ENCODE measurements at regions not wholly inside any gene's neighbourhood (a gene's known extent, or its start where the extent isn't known, plus 50 kb on each side); places are given as distances from the start of the nearest gene placed in this dataset.

DNA sequence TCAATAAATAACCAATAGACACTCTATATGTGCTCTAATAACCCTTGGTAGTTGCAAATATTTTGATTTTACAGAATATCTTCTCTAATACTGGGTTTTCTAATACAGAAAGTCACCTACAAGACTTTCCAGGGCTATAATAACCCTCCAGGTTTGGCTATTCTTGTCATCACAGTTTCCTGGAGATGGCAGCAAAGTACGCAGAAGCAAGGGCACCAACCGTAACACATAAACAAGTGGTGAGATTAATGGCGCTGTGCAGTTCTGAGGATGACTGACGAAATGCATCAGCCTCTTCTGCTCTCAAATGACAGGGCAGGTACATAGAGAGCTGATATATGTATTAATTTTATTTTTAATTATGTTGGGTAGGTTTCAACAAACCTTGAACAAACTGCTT lies 122.4 kb downstream of the C4orf33 start:
- TF ChIP-seq HCFC1 (IDR thresholded peaks at IDR 0.05; ENCODE audit: low read depth, low read length) (no peak), ZBTB7A (IDR thresholded peaks at IDR 0.05; ENCODE audit: borderline replicate concordance, control insufficient read depth, low read depth, low read length) (no peak), GABPA (tag; conservative IDR thresholded peaks at IDR 0.05; ENCODE audit: low read depth) (no peak), NR4A1 (CRISPR knock-in tag; IDR thresholded peaks at IDR 0.05) (no peak), NR4A1 (tag; IDR thresholded peaks at IDR 0.05) (no peak), SMAD1 (IDR thresholded peaks at IDR 0.05; ENCODE audit: low read depth, low read length, partially characterized antibody) (no peak), ZEB2 (IDR thresholded peaks at IDR 0.05) (no peak), MYC (IDR thresholded peaks at IDR 0.05; ENCODE audit: low read depth, low read length) (no peak), MYC (CRISPR knock-in tag; IDR thresholded peaks at IDR 0.05; ENCODE audit: borderline replicate concordance, low read depth) (no peak)
- TF ChIP-seq, protein P1, sequence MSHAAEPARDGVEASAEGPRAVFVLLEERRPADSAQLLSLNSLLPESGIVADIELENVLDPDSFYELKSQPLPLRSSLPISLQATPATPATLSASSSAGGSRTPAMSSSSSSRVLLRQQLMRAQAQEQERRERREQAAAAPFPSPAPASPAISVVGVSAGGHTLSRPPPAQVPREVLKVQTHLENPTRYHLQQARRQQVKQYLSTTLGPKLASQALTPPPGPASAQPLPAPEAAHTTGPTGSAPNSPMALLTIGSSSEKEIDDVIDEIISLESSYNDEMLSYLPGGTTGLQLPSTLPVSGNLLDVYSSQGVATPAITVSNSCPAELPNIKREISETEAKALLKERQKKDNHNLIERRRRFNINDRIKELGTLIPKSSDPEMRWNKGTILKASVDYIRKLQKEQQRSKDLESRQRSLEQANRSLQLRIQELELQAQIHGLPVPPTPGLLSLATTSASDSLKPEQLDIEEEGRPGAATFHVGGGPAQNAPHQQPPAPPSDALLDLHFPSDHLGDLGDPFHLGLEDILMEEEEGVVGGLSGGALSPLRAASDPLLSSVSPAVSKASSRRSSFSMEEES (CRISPR knock-in tag; IDR thresholded peaks at IDR 0.05), result no peak
- TF ChIP-seq, protein P2, sequence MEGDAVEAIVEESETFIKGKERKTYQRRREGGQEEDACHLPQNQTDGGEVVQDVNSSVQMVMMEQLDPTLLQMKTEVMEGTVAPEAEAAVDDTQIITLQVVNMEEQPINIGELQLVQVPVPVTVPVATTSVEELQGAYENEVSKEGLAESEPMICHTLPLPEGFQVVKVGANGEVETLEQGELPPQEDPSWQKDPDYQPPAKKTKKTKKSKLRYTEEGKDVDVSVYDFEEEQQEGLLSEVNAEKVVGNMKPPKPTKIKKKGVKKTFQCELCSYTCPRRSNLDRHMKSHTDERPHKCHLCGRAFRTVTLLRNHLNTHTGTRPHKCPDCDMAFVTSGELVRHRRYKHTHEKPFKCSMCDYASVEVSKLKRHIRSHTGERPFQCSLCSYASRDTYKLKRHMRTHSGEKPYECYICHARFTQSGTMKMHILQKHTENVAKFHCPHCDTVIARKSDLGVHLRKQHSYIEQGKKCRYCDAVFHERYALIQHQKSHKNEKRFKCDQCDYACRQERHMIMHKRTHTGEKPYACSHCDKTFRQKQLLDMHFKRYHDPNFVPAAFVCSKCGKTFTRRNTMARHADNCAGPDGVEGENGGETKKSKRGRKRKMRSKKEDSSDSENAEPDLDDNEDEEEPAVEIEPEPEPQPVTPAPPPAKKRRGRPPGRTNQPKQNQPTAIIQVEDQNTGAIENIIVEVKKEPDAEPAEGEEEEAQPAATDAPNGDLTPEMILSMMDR (IDR thresholded peaks at IDR 0.05 in 2 of 3, conservative IDR thresholded peaks at IDR 0.05 in 1 of 3; ENCODE audit: insufficient read depth in 2 of 3, low read depth in 1 of 3, low read length in 3 of 3), result peak; percentile 14 to 43 (median 30); a peak in 3 of 6 replicates
- TF ChIP-seq, protein P3, sequence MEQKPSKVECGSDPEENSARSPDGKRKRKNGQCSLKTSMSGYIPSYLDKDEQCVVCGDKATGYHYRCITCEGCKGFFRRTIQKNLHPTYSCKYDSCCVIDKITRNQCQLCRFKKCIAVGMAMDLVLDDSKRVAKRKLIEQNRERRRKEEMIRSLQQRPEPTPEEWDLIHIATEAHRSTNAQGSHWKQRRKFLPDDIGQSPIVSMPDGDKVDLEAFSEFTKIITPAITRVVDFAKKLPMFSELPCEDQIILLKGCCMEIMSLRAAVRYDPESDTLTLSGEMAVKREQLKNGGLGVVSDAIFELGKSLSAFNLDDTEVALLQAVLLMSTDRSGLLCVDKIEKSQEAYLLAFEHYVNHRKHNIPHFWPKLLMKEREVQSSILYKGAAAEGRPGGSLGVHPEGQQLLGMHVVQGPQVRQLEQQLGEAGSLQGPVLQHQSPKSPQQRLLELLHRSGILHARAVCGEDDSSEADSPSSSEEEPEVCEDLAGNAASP (IDR thresholded peaks at IDR 0.05), result no peak
- TF ChIP-seq, protein P4, sequence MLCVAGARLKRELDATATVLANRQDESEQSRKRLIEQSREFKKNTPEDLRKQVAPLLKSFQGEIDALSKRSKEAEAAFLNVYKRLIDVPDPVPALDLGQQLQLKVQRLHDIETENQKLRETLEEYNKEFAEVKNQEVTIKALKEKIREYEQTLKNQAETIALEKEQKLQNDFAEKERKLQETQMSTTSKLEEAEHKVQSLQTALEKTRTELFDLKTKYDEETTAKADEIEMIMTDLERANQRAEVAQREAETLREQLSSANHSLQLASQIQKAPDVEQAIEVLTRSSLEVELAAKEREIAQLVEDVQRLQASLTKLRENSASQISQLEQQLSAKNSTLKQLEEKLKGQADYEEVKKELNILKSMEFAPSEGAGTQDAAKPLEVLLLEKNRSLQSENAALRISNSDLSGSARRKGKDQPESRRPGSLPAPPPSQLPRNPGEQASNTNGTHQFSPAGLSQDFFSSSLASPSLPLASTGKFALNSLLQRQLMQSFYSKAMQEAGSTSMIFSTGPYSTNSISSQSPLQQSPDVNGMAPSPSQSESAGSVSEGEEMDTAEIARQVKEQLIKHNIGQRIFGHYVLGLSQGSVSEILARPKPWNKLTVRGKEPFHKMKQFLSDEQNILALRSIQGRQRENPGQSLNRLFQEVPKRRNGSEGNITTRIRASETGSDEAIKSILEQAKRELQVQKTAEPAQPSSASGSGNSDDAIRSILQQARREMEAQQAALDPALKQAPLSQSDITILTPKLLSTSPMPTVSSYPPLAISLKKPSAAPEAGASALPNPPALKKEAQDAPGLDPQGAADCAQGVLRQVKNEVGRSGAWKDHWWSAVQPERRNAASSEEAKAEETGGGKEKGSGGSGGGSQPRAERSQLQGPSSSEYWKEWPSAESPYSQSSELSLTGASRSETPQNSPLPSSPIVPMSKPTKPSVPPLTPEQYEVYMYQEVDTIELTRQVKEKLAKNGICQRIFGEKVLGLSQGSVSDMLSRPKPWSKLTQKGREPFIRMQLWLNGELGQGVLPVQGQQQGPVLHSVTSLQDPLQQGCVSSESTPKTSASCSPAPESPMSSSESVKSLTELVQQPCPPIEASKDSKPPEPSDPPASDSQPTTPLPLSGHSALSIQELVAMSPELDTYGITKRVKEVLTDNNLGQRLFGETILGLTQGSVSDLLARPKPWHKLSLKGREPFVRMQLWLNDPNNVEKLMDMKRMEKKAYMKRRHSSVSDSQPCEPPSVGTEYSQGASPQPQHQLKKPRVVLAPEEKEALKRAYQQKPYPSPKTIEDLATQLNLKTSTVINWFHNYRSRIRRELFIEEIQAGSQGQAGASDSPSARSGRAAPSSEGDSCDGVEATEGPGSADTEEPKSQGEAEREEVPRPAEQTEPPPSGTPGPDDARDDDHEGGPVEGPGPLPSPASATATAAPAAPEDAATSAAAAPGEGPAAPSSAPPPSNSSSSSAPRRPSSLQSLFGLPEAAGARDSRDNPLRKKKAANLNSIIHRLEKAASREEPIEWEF (CRISPR knock-in tag; IDR thresholded peaks at IDR 0.05), result no peak
- TF ChIP-seq, protein P5, sequence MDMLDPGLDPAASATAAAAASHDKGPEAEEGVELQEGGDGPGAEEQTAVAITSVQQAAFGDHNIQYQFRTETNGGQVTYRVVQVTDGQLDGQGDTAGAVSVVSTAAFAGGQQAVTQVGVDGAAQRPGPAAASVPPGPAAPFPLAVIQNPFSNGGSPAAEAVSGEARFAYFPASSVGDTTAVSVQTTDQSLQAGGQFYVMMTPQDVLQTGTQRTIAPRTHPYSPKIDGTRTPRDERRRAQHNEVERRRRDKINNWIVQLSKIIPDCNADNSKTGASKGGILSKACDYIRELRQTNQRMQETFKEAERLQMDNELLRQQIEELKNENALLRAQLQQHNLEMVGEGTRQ (CRISPR knock-in tag; IDR thresholded peaks at IDR 0.05), result no peak
- TF ChIP-seq, protein P6, sequence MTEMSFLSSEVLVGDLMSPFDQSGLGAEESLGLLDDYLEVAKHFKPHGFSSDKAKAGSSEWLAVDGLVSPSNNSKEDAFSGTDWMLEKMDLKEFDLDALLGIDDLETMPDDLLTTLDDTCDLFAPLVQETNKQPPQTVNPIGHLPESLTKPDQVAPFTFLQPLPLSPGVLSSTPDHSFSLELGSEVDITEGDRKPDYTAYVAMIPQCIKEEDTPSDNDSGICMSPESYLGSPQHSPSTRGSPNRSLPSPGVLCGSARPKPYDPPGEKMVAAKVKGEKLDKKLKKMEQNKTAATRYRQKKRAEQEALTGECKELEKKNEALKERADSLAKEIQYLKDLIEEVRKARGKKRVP (CRISPR knock-in tag; IDR thresholded peaks at IDR 0.05), result no peak
